ENCODE measurements at regions not wholly inside any gene's neighbourhood (a gene's known extent, or its start where the extent isn't known, plus 50 kb on each side); places are given as distances from the start of the nearest gene placed in this dataset.

GRCh38 chr4:123304151-123304964 lies 92.2 kb upstream of the SPRY1 start:
- H3K4me3 ChIP-seq (replicated peaks; ENCODE audit: low read depth, low read length), result no peak overlapping the region
- no peak for DNase-seq (ENCODE audit: extremely low read depth, low read depth)
- no peak for TF ChIP-seq CTCF (IDR thresholded peaks at IDR 0.05; ENCODE audit: low read depth, low read length, missing control alignments)

- no peak for DNase-seq (ENCODE audit: extremely low read depth, low read depth)
- H3K4me3 ChIP-seq (replicated peaks; ENCODE audit: low read depth, low read length), result no peak overlapping the region
- no peak for TF ChIP-seq CTCF (IDR thresholded peaks at IDR 0.05; ENCODE audit: low read depth, low read length, missing control alignments)
These were observed 90.9 kb upstream of the SPRY1 start for GRCh38 chr4:123305736-123306135.

GRCh38 chr4:123306769-123307168 lies 89.8 kb upstream of the SPRY1 start:
- TF ChIP-seq CTCF (IDR thresholded peaks at IDR 0.05; ENCODE audit: low read depth, low read length, missing control alignments), result no peak
- DNase-seq (ENCODE audit: extremely low read depth, low read depth), result no peak
- H3K4me3 ChIP-seq (replicated peaks; ENCODE audit: low read depth, low read length), result no peak overlapping the region

GRCh38 chr4:123308667-123309066 lies 87.9 kb upstream of the SPRY1 start:
- no peak overlapping the region for H3K4me3 ChIP-seq (replicated peaks; ENCODE audit: low read depth, low read length)
- no peak for DNase-seq (ENCODE audit: extremely low read depth, low read depth)
- no peak for TF ChIP-seq CTCF (IDR thresholded peaks at IDR 0.05; ENCODE audit: low read depth, low read length, missing control alignments)

GRCh38 chr4:123312116-123312515 lies 84.5 kb upstream of the SPRY1 start:
- DNase-seq (ENCODE audit: extremely low read depth, low read depth), result no peak
- no peak for TF ChIP-seq CTCF (IDR thresholded peaks at IDR 0.05; ENCODE audit: low read depth, low read length, missing control alignments)
- H3K4me3 ChIP-seq (replicated peaks; ENCODE audit: low read depth, low read length), result no peak overlapping the region

GRCh38 chr4:123312951-123313592 lies 83.5 kb upstream of the SPRY1 start:
- no peak for DNase-seq (ENCODE audit: extremely low read depth, low read depth)
- no peak for TF ChIP-seq CTCF (IDR thresholded peaks at IDR 0.05; ENCODE audit: low read depth, low read length, missing control alignments)

More at GRCh38 chr4:123312951-123313592, 83.5 kb upstream of the SPRY1 start:
- H3K4me3 ChIP-seq (replicated peaks; ENCODE audit: low read depth, low read length), result no peak overlapping the region

Measured in HFF-Myc (cell line).